ENCODE measurements at regions not wholly inside any gene's neighbourhood (a gene's known extent, or its start where the extent isn't known, plus 50 kb on each side); places are given as distances from the start of the nearest gene placed in this dataset.

- no peak overlapping the region for H2AFZ ChIP-seq (ENCODE audit: low read depth, low read length)
- no peaks in the 10 kb centered on the region for H3K27me3 ChIP-seq (ENCODE audit: insufficient read depth, low read length, poor library complexity)
- H3K4me2 ChIP-seq (ENCODE audit: insufficient read depth, low read length) = no peak overlapping the region
- no peak overlapping the region for H3K9ac ChIP-seq (ENCODE audit: low read depth, low read length)
- H3K27ac ChIP-seq (ENCODE audit: low read length) = no peak overlapping the region
- no peak for DNase-seq
- no peaks in the 10 kb centered on the region for H3K9me3 ChIP-seq (ENCODE audit: insufficient read depth, low read length, severe bottlenecking)
- H3K36me3 ChIP-seq (ENCODE audit: insufficient read depth, low read length) = no peaks in the 10 kb centered on the region
- TF ChIP-seq CTCF (IDR thresholded peaks at IDR 0.05; ENCODE audit: borderline replicate concordance, extremely low read depth, low read length, poor library complexity, severe bottlenecking) = no peak
- no peak for TF ChIP-seq EZH2 (IDR thresholded peaks at IDR 0.05; ENCODE audit: borderline replicate concordance, low read depth, low read length, severe bottlenecking)
- no peaks in the 10 kb centered on the region for H3K4me1 ChIP-seq (ENCODE audit: insufficient read depth, low read length)
- ATAC-seq (ENCODE audit: insufficient read depth, low read depth) = no peak
- no peaks in the 10 kb centered on the region for H4K20me1 ChIP-seq (ENCODE audit: insufficient read depth, low read length)
- H3K4me3 ChIP-seq (ENCODE audit: low read depth in 1 of 2, low read length in 2 of 2) = no peak overlapping the region
- no peaks in the 10 kb centered on the region for H3K79me2 ChIP-seq (ENCODE audit: insufficient read depth, low read length)
Measured at GRCh38 chr10:117878626-117879025, 168.1 kb downstream of the RAB11FIP2 start.

DNA sequence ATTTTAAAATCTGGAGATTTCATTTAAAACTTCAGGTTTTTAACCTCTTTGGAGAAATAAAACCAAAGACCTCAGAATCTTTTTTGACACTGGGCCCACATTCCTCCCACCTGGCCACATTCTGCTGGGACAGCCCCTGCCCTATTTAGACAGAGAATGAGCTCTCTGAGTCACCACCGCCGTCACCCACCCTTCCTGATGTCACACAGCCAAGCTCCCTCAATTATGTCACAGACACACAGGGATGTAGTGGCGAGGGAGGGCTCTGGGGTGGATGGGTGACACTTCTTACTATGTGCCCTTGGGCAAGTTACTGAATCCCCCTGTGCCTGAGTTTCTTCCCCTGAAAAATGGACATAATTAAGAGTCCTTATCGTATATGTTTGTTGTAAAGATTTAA is 162.6 kb downstream of the RAB11FIP2 start:
- Histone ChIP-seq H3K9ac (ENCODE audit: low read depth, low read length) (no peak overlapping the region), H3K27me3 (ENCODE audit: insufficient read depth, low read length, poor library complexity) (peaks cover 9% of the 10 kb centered on the region), H3K4me2 (ENCODE audit: insufficient read depth, low read length) (no peak overlapping the region), H4K20me1 (ENCODE audit: insufficient read depth, low read length) (no peaks in the 10 kb centered on the region), H3K27ac (ENCODE audit: low read length) (no peak overlapping the region), H3K36me3 (ENCODE audit: insufficient read depth, low read length) (no peaks in the 10 kb centered on the region), H2AFZ (ENCODE audit: low read depth, low read length) (no peak overlapping the region), H3K9me3 (ENCODE audit: insufficient read depth, low read length, severe bottlenecking) (no peaks in the 10 kb centered on the region), H3K79me2 (ENCODE audit: insufficient read depth, low read length) (no peaks in the 10 kb centered on the region), H3K4me3 (ENCODE audit: low read depth in 1 of 2, low read length in 2 of 2) (no peak overlapping the region), H3K4me1 (ENCODE audit: insufficient read depth, low read length) (no peaks in the 10 kb centered on the region)
- TF ChIP-seq CTCF (IDR thresholded peaks at IDR 0.05; ENCODE audit: borderline replicate concordance, extremely low read depth, low read length, poor library complexity, severe bottlenecking) (no peak), EZH2 (IDR thresholded peaks at IDR 0.05; ENCODE audit: borderline replicate concordance, low read depth, low read length, severe bottlenecking) (no peak)
- DNase-seq (no peak), ATAC-seq (ENCODE audit: insufficient read depth, low read depth) (no peak)

GRCh38 chr10:117884592-117884991 is 162.1 kb downstream of the RAB11FIP2 start:
- Histone ChIP-seq H3K79me2 (ENCODE audit: insufficient read depth, low read length) (no peaks in the 10 kb centered on the region), H3K36me3 (ENCODE audit: insufficient read depth, low read length) (no peaks in the 10 kb centered on the region), H3K9me3 (ENCODE audit: insufficient read depth, low read length, severe bottlenecking) (no peaks in the 10 kb centered on the region), H3K4me1 (ENCODE audit: insufficient read depth, low read length) (no peaks in the 10 kb centered on the region), H3K4me3 (ENCODE audit: low read depth in 1 of 2, low read length in 2 of 2) (no peak overlapping the region), H3K9ac (ENCODE audit: low read depth, low read length) (no peak overlapping the region), H2AFZ (ENCODE audit: low read depth, low read length) (no peak overlapping the region), H3K27ac (ENCODE audit: low read length) (no peak overlapping the region), H4K20me1 (ENCODE audit: insufficient read depth, low read length) (no peaks in the 10 kb centered on the region), H3K4me2 (ENCODE audit: insufficient read depth, low read length) (no peak overlapping the region), H3K27me3 (ENCODE audit: insufficient read depth, low read length, poor library complexity) (peaks cover 9% of the 10 kb centered on the region)
- TF ChIP-seq EZH2 (IDR thresholded peaks at IDR 0.05; ENCODE audit: borderline replicate concordance, low read depth, low read length, severe bottlenecking) = no peak
- no peak for TF ChIP-seq CTCF (IDR thresholded peaks at IDR 0.05; ENCODE audit: borderline replicate concordance, extremely low read depth, low read length, poor library complexity, severe bottlenecking)
- no peak for DNase-seq
- no peak for ATAC-seq (ENCODE audit: insufficient read depth, low read depth)
